ENCODE measurements at regions not wholly inside any gene's neighbourhood (a gene's known extent, or its start where the extent isn't known, plus 50 kb on each side); places are given as distances from the start of the nearest gene placed in this dataset.

- POLR2A ChIA-PET: no interaction called here
These were observed 95.9 kb upstream of the LEP start for GRCh38 chr7:128145191-128145590.

GRCh38 chr7:128146052-128146451, 95.0 kb upstream of the LEP start:
- H3K9me3 ChIP-seq: no peaks in the 10 kb centered on the region
- ChIA-PET CTCF (interaction anchor here (0.8 to 4.1 kb wide), 6 partner anchors 10 to 438 kb away, joined by 3 to 40 read pairs (median 6); no protein-coding TSS in a partner anchor), POLR2A (no interaction called here)
- H3K27me3 ChIP-seq (ENCODE audit: insufficient read depth): peaks cover 19% of the 10 kb centered on the region; the same call in 1 of the 2 replicates
- no peaks in the 10 kb centered on the region for H3F3A ChIP-seq (replicated peaks; ENCODE audit: insufficient read depth)
- TF ChIP-seq EP300 (IDR thresholded peaks at IDR 0.05; ENCODE audit: borderline replicate concordance in 1 of 2, low read depth in 1 of 2, low read length in 1 of 2): no peak
- no peak for TF ChIP-seq CHD2 (IDR thresholded peaks at IDR 0.05; ENCODE audit: low read length, partially characterized antibody)
- no peak for TF ChIP-seq SMC3 (IDR thresholded peaks at IDR 0.05; ENCODE audit: low read depth, low read length)
- no peak overlapping the region for H3K4me3 ChIP-seq (ENCODE audit: low read depth in 2 of 2, low read length in 1 of 2)
- WGBS (ENCODE audit: low lambda C conversion rate): 64% methylated on average over 4 of the region's 4 CpGs
- H3K27ac ChIP-seq (ENCODE audit: low read depth in 2 of 2, low read length in 1 of 2): no peak overlapping the region
- no peaks in the 10 kb centered on the region for H4K20me1 ChIP-seq (ENCODE audit: insufficient read depth)
- no peaks in the 10 kb centered on the region for H3K79me2 ChIP-seq (ENCODE audit: insufficient read depth)
- no peak for DNase-seq
- H3K4me2 ChIP-seq: no peak overlapping the region
- no peaks in the 10 kb centered on the region for H3K9me2 ChIP-seq
- no peak overlapping the region for H2AFZ ChIP-seq (ENCODE audit: low read depth)
- no peak overlapping the region for H3K9ac ChIP-seq
- H3K4me1 ChIP-seq (ENCODE audit: control insufficient read depth in 1 of 2, insufficient read depth in 2 of 2, low read depth in 1 of 2, low read length in 1 of 2): no peaks in the 10 kb centered on the region
- no peaks in the 10 kb centered on the region for H3K36me3 ChIP-seq (replicated peaks in 1 of 2; ENCODE audit: control insufficient read depth in 1 of 2, insufficient read depth in 2 of 2, low read length in 1 of 2)

More at GRCh38 chr7:128145191-128145590, 95.9 kb upstream of the LEP start:
- no peak overlapping the region for H3K4me2 ChIP-seq
- no peaks in the 10 kb centered on the region for H4K20me1 ChIP-seq (ENCODE audit: insufficient read depth)
- no peaks in the 10 kb centered on the region for H3F3A ChIP-seq (replicated peaks; ENCODE audit: insufficient read depth)
- TF ChIP-seq EP300 (IDR thresholded peaks at IDR 0.05; ENCODE audit: borderline replicate concordance in 1 of 2, low read depth in 1 of 2, low read length in 1 of 2): no peak
- no peak for TF ChIP-seq GATA2 (CRISPR knock-in tag; IDR thresholded peaks at IDR 0.05)
- TF ChIP-seq NFIC (IDR thresholded peaks at IDR 0.05; ENCODE audit: borderline replicate concordance): no peak
- TF ChIP-seq TAF1 (IDR thresholded peaks at IDR 0.05; ENCODE audit: borderline replicate concordance, low read depth, low read length): no peak
- no peak for TF ChIP-seq RAD21 (IDR thresholded peaks at IDR 0.05; ENCODE audit: low read length)
- no peak for TF ChIP-seq POLR2AphosphoS5 (IDR thresholded peaks at IDR 0.05; ENCODE audit: low read depth, low read length)
- TF ChIP-seq EZH2phosphoT487 (IDR thresholded peaks at IDR 0.05; ENCODE audit: borderline replicate concordance, low read depth): no peak
- no peak for TF ChIP-seq TCF12 (IDR thresholded peaks at IDR 0.05)
- H3K9ac ChIP-seq: no peak overlapping the region
- DNase-seq: no peak
- no peaks in the 10 kb centered on the region for H3K36me3 ChIP-seq (replicated peaks in 1 of 2; ENCODE audit: control insufficient read depth in 1 of 2, insufficient read depth in 2 of 2, low read length in 1 of 2)
- CTCF ChIA-PET: interaction anchor here (1.5 to 4.1 kb wide), 5 partner anchors 9 to 437 kb away, joined by 4 to 40 read pairs (median 6); no protein-coding TSS in a partner anchor
- H3K9me2 ChIP-seq: no peaks in the 10 kb centered on the region; the same call in 1 of the 2 replicates
- H3K79me2 ChIP-seq (ENCODE audit: insufficient read depth): no peaks in the 10 kb centered on the region
- no peak overlapping the region for H3K27ac ChIP-seq (ENCODE audit: low read depth in 2 of 2, low read length in 1 of 2)
- H3K9me3 ChIP-seq: no peaks in the 10 kb centered on the region
- no peak overlapping the region for H3K4me3 ChIP-seq (ENCODE audit: low read depth in 2 of 2, low read length in 1 of 2)
- H2AFZ ChIP-seq (ENCODE audit: low read depth): no peak overlapping the region
- 53% methylated on average over 2 of the region's 2 CpGs for WGBS (ENCODE audit: low lambda C conversion rate)
- H3K4me1 ChIP-seq (ENCODE audit: control insufficient read depth in 1 of 2, insufficient read depth in 2 of 2, low read depth in 1 of 2, low read length in 1 of 2): no peaks in the 10 kb centered on the region
- peaks cover 10% of the 10 kb centered on the region; the same call in 1 of the 2 replicates for H3K27me3 ChIP-seq (ENCODE audit: insufficient read depth)

GRCh38 chr7:128148676-128149075, 92.4 kb upstream of the LEP start:
- Histone ChIP-seq H3K4me1 (ENCODE audit: control insufficient read depth in 1 of 2, insufficient read depth in 2 of 2, low read depth in 1 of 2, low read length in 1 of 2) (no peaks in the 10 kb centered on the region; a peak in 1 of 4 replicates), H4K20me1 (ENCODE audit: insufficient read depth) (no peaks in the 10 kb centered on the region), H3F3A (replicated peaks; ENCODE audit: insufficient read depth) (no peaks in the 10 kb centered on the region), H3K9me3 (no peaks in the 10 kb centered on the region), H2AFZ (ENCODE audit: low read depth) (no peak overlapping the region), H3K4me2 (no peak overlapping the region), H3K27me3 (ENCODE audit: insufficient read depth) (peaks cover 28% of the 10 kb centered on the region; the same call in 1 of the 2 replicates), H3K9me2 (no peaks in the 10 kb centered on the region), H3K79me2 (ENCODE audit: insufficient read depth) (no peaks in the 10 kb centered on the region), H3K4me3 (ENCODE audit: low read depth in 2 of 2, low read length in 1 of 2) (no peak overlapping the region), H3K9ac (no peak overlapping the region), H3K27ac (ENCODE audit: low read depth in 2 of 2, low read length in 1 of 2) (no peak overlapping the region), H3K36me3 (replicated peaks in 1 of 2; ENCODE audit: control insufficient read depth in 1 of 2, insufficient read depth in 2 of 2, low read length in 1 of 2) (no peaks in the 10 kb centered on the region)
- CTCF ChIA-PET: interaction anchor here (4.1 kb wide), 1 partner anchor 13 kb away, joined by 40 read pairs; no protein-coding TSS in a partner anchor
- POLR2A ChIA-PET: no interaction called here
- TF ChIP-seq EP300 (IDR thresholded peaks at IDR 0.05; ENCODE audit: borderline replicate concordance in 1 of 2, low read depth in 1 of 2, low read length in 1 of 2) (no peak), FOXM1 (IDR thresholded peaks at IDR 0.05; ENCODE audit: low read depth) (no peak), PBX3 (IDR thresholded peaks at IDR 0.05) (no peak), MXI1 (IDR thresholded peaks at IDR 0.05; ENCODE audit: low read depth, low read length) (no peak), FOXJ3 (CRISPR knock-in tag; IDR thresholded peaks at IDR 0.05) (no peak), MEF2A (IDR thresholded peaks at IDR 0.05; ENCODE audit: borderline replicate concordance, low read depth) (no peak)
- WGBS (ENCODE audit: low lambda C conversion rate): 36% methylated on average over 4 of the region's 4 CpGs
- DNase-seq: no peak
